ENCODE measurements at regions not wholly inside any gene's neighbourhood (a gene's known extent, or its start where the extent isn't known, plus 50 kb on each side); places are given as distances from the start of the nearest gene placed in this dataset.

- Histone ChIP-seq H3K4me3 (no peak overlapping the region), H3K9me3 (no peaks in the 10 kb centered on the region), H3K4me1 (no peaks in the 10 kb centered on the region), H3K27me3 (no peaks in the 10 kb centered on the region), H3K36me3 (no peaks in the 10 kb centered on the region), H3K27ac (no peak overlapping the region)
- 83 to 86% methylated on average over 3 of the region's 3 CpGs for WGBS, 2 donors (ENCODE audit: low coverage in 1 of 2)
- TF ChIP-seq POLR2A (IDR thresholded peaks at IDR 0.05), result no peak
- in situ Hi-C loops (cut with MboI; ENCODE audit: low pct_ligation_motif_present in 1 of 4, low pct_unique_long_range_greater_than_20kb in 1 of 4, low sequenced_read_pairs in 3 of 4), result no loop called here
- no peak for DNase-seq
- intact Hi-C loops (cut with DNase I; ENCODE audit: low total_unique reads), result no loop called here
These were observed 1243.2 kb downstream of the SORCS1 start for GRCh38 chr10:105921348-105921747.

GRCh38 chr10:105914432-105914831 is 1250.1 kb downstream of the SORCS1 start:
- TF ChIP-seq POLR2AphosphoS5 (IDR thresholded peaks at IDR 0.05) (no peak), EP300 (IDR thresholded peaks at IDR 0.05; ENCODE audit: low read depth) (no peak), CTCF (IDR thresholded peaks at IDR 0.05) (no peak)
- Histone ChIP-seq H3K4me1 (no peaks in the 10 kb centered on the region), H3K9me3 (no peaks in the 10 kb centered on the region), H3K27me3 (no peaks in the 10 kb centered on the region), H3K36me3 (no peaks in the 10 kb centered on the region), H3K4me3 (no peak overlapping the region), H3K27ac (no peak overlapping the region)
- DNase-seq, result no peak
- intact Hi-C loops (cut with DNase I; ENCODE audit: low total_unique reads), result no loop called here
- WGBS, 2 donors (ENCODE audit: low coverage in 1 of 2), result 90% methylated on average over 1 of the region's 1 CpG; no CpG with 5 or more reads in 1 of the 2 donors
- in situ Hi-C loops (cut with MboI; ENCODE audit: low pct_ligation_motif_present in 1 of 4, low pct_unique_long_range_greater_than_20kb in 1 of 4, low sequenced_read_pairs in 3 of 4), result no loop called here

- Histone ChIP-seq H3K27me3 (no peaks in the 10 kb centered on the region), H3K36me3 (no peaks in the 10 kb centered on the region), H3K4me3 (no peak overlapping the region), H3K27ac (no peak overlapping the region), H3K4me1 (no peaks in the 10 kb centered on the region), H3K9me3 (no peaks in the 10 kb centered on the region)
- intact Hi-C loops (cut with DNase I; ENCODE audit: low total_unique reads), result no loop called here
- no peak for DNase-seq
- in situ Hi-C loops (cut with MboI; ENCODE audit: low pct_ligation_motif_present in 1 of 4, low pct_unique_long_range_greater_than_20kb in 1 of 4, low sequenced_read_pairs in 3 of 4), result no loop called here
- 50 to 65% methylated on average over 1 of the region's 1 CpG for WGBS, 2 donors (ENCODE audit: low coverage in 1 of 2)
- no peak for TF ChIP-seq POLR2A (IDR thresholded peaks at IDR 0.05)
- TF ChIP-seq POLR2AphosphoS5 (IDR thresholded peaks at IDR 0.05), result no peak
- TF ChIP-seq CTCF (IDR thresholded peaks at IDR 0.05), result no peak
- TF ChIP-seq EP300 (IDR thresholded peaks at IDR 0.05; ENCODE audit: low read depth), result no peak
These were observed 1255.8 kb downstream of the SORCS1 start for GRCh38 chr10:105908701-105909100.

- in situ Hi-C loops (cut with MboI; ENCODE audit: low pct_ligation_motif_present in 1 of 4, low pct_unique_long_range_greater_than_20kb in 1 of 4, low sequenced_read_pairs in 3 of 4), result no loop called here
- DNase-seq, result no peak
- H3K4me3 ChIP-seq, result no peak overlapping the region
- H3K4me1 ChIP-seq, result no peaks in the 10 kb centered on the region
- no peak overlapping the region for H3K27ac ChIP-seq
- no peaks in the 10 kb centered on the region for H3K36me3 ChIP-seq
- intact Hi-C loops (cut with DNase I; ENCODE audit: low total_unique reads), result no loop called here
- no peaks in the 10 kb centered on the region for H3K27me3 ChIP-seq
- 88 to 89% methylated on average over 2 of the region's 2 CpGs for WGBS, 2 donors (ENCODE audit: low coverage in 1 of 2)
- TF ChIP-seq CTCF (IDR thresholded peaks at IDR 0.05), result no peak
- no peak for TF ChIP-seq EP300 (IDR thresholded peaks at IDR 0.05; ENCODE audit: low read depth)
- TF ChIP-seq POLR2AphosphoS5 (IDR thresholded peaks at IDR 0.05), result no peak
- TF ChIP-seq POLR2A (IDR thresholded peaks at IDR 0.05), result no peak
- no peaks in the 10 kb centered on the region for H3K9me3 ChIP-seq
These were observed 1244.4 kb downstream of the SORCS3 start for GRCh38 chr10:105885495-105885894.

GRCh38 chr10:105879401-105879800 is 1238.3 kb downstream of the SORCS3 start:
- intact Hi-C loops (cut with DNase I; ENCODE audit: low total_unique reads) (no loop called here), in situ Hi-C loops (cut with MboI; ENCODE audit: low pct_ligation_motif_present in 1 of 4, low pct_unique_long_range_greater_than_20kb in 1 of 4, low sequenced_read_pairs in 3 of 4) (no loop called here)
- DNase-seq, result no peak
- WGBS, 2 donors (ENCODE audit: low coverage in 1 of 2), result 62 to 82% methylated on average over 1 of the region's 1 CpG
- Histone ChIP-seq H3K27ac (no peak overlapping the region), H3K36me3 (no peaks in the 10 kb centered on the region), H3K4me1 (no peaks in the 10 kb centered on the region), H3K9me3 (no peaks in the 10 kb centered on the region), H3K27me3 (no peaks in the 10 kb centered on the region), H3K4me3 (no peak overlapping the region)
- no peak for TF ChIP-seq POLR2A (IDR thresholded peaks at IDR 0.05)
- no peak for TF ChIP-seq CTCF (IDR thresholded peaks at IDR 0.05)
- no peak for TF ChIP-seq POLR2AphosphoS5 (IDR thresholded peaks at IDR 0.05)
- no peak for TF ChIP-seq EP300 (IDR thresholded peaks at IDR 0.05; ENCODE audit: low read depth)
